ENCODE measurements at regions not wholly inside any gene's neighbourhood (a gene's known extent, or its start where the extent isn't known, plus 50 kb on each side); places are given as distances from the start of the nearest gene placed in this dataset.

DNA sequence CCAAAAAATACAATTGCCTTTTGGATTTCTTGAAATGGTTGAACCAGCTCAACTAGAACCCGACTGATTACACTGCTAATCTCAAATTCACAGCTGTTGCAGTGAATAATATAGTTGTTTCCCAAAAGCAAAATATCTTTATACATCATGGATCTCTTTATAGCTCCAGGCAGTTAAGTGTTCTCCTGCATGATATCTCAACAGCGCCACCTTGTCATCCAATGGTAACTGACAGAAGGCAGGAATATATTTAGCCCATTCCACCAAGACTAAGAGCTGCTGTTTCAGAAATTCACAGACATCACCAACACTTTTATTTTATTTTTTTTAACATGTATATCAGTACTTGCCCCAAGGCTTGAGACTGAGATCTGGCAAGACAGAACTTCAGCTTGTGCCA lies 1141.0 kb upstream of the PRR20A start:
- Histone ChIP-seq H2BK5ac (ENCODE audit: low read depth, low read length, poor library complexity) (no peak overlapping the region), H2BK120ac (ENCODE audit: insufficient read depth, low read length, poor library complexity) (no peak overlapping the region), H2AK5ac (ENCODE audit: low read length) (no peak overlapping the region), H3K18ac (ENCODE audit: low read length) (no peak overlapping the region), H3K27ac (ENCODE audit: low read depth, low read length) (no peak overlapping the region), H3K4me3 (ENCODE audit: low read depth, low read length) (no peak overlapping the region), H2AFZ (ENCODE audit: insufficient read depth, low read length, poor library complexity) (no peak overlapping the region), H3K9me3 (ENCODE audit: insufficient read depth, low read depth, low read length) (no peaks in the 10 kb centered on the region), H3K9ac (ENCODE audit: low read length) (no peak overlapping the region), H2BK12ac (ENCODE audit: low read length) (no peak overlapping the region), H3K36me3 (ENCODE audit: control insufficient read depth in 1 of 2, insufficient read depth in 2 of 2, low read length in 2 of 2) (no peaks in the 10 kb centered on the region), H3K79me1 (ENCODE audit: low read length) (no peaks in the 10 kb centered on the region), H4K8ac (ENCODE audit: low read depth, low read length) (no peak overlapping the region), H3K4me1 (ENCODE audit: control insufficient read depth in 1 of 2, insufficient read depth in 2 of 2, low read length in 2 of 2) (no peaks in the 10 kb centered on the region), H4K12ac (ENCODE audit: low read depth, low read length) (no peak overlapping the region), H3K23ac (ENCODE audit: low read length) (no peak overlapping the region), H3K4me2 (ENCODE audit: low read length) (no peak overlapping the region), H3K14ac (ENCODE audit: low read length) (no peak overlapping the region), H3K79me2 (ENCODE audit: control insufficient read depth, insufficient read depth, low read length, poor library complexity) (no peaks in the 10 kb centered on the region), H3K27me3 (ENCODE audit: insufficient read depth, low read length) (no peaks in the 10 kb centered on the region), H4K91ac (ENCODE audit: low read depth, low read length) (no peak overlapping the region), H3K4ac (ENCODE audit: low read depth, low read length) (no peak overlapping the region)
- WGBS (ENCODE audit: extremely low coverage, insufficient coverage, insufficient read length) = no CpG with 5 or more reads among the region's 2 CpGs
- DNase-seq = no peak

DNA sequence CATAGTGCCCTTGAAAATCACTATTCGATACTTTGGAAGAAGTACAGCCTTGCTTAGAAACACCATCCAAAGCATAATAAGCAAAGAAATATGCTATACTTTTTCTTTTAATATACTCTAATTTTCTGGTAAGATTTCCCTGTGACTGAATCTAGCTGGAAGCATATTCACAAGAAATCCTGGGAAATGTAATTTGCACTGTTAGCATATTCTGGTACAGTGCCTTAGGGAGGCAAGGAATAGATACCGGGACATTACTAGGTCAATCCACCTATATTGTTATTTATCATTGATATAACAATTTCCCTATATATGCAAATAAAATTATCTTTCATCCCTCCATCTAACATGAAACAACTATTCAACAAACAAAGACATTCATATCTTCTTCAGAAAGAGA lies 1131.3 kb upstream of the PRR20A start:
- Histone ChIP-seq H3K4me3 (ENCODE audit: low read depth, low read length) (no peak overlapping the region), H2AK5ac (ENCODE audit: low read length) (no peak overlapping the region), H3K4me2 (ENCODE audit: low read length) (no peak overlapping the region), H3K36me3 (ENCODE audit: control insufficient read depth in 1 of 2, insufficient read depth in 2 of 2, low read length in 2 of 2) (no peaks in the 10 kb centered on the region), H4K8ac (ENCODE audit: low read depth, low read length) (no peak overlapping the region), H3K4ac (ENCODE audit: low read depth, low read length) (no peak overlapping the region), H3K27me3 (ENCODE audit: insufficient read depth, low read length) (no peaks in the 10 kb centered on the region), H2AFZ (ENCODE audit: insufficient read depth, low read length, poor library complexity) (no peak overlapping the region), H3K27ac (ENCODE audit: low read depth, low read length) (no peak overlapping the region), H4K91ac (ENCODE audit: low read depth, low read length) (no peak overlapping the region), H3K9me3 (ENCODE audit: insufficient read depth, low read depth, low read length) (no peaks in the 10 kb centered on the region), H2BK120ac (ENCODE audit: insufficient read depth, low read length, poor library complexity) (no peak overlapping the region), H2BK12ac (ENCODE audit: low read length) (no peak overlapping the region), H3K18ac (ENCODE audit: low read length) (no peak overlapping the region), H2BK5ac (ENCODE audit: low read depth, low read length, poor library complexity) (no peak overlapping the region), H3K4me1 (ENCODE audit: control insufficient read depth in 1 of 2, insufficient read depth in 2 of 2, low read length in 2 of 2) (no peaks in the 10 kb centered on the region), H3K23ac (ENCODE audit: low read length) (no peak overlapping the region), H3K79me2 (ENCODE audit: control insufficient read depth, insufficient read depth, low read length, poor library complexity) (no peaks in the 10 kb centered on the region), H4K12ac (ENCODE audit: low read depth, low read length) (no peak overlapping the region), H3K14ac (ENCODE audit: low read length) (no peak overlapping the region), H3K79me1 (ENCODE audit: low read length) (no peaks in the 10 kb centered on the region), H3K9ac (ENCODE audit: low read length) (no peak overlapping the region)
- no CpG with 5 or more reads among the region's 2 CpGs for WGBS (ENCODE audit: extremely low coverage, insufficient coverage, insufficient read length)
- DNase-seq = no peak

DNA sequence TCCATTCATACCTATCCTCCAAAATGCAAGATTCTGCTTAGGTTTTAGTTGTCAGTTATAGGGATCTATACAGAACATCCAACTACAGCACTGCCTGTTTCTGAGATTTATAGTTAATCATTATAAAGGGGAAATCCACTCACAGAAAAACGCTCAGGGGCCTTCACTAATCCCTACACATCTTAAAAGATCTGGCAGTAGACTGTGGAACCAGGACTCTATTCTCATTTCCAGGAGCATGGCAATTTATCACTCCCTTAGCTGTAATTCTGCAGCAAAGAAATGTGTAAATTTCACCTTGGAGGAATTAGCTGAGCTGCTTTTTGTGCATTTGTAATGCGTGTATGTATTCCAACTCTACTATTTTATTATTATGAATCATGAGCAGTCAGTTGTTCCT lies 1128.1 kb upstream of the PRR20A start:
- WGBS (ENCODE audit: extremely low coverage, insufficient coverage, insufficient read length) = no CpG with 5 or more reads among the region's 2 CpGs
- Histone ChIP-seq H3K27ac (ENCODE audit: low read depth, low read length) (no peak overlapping the region), H4K12ac (ENCODE audit: low read depth, low read length) (no peak overlapping the region), H2BK120ac (ENCODE audit: insufficient read depth, low read length, poor library complexity) (no peak overlapping the region), H4K91ac (ENCODE audit: low read depth, low read length) (no peak overlapping the region), H3K18ac (ENCODE audit: low read length) (no peak overlapping the region), H2BK5ac (ENCODE audit: low read depth, low read length, poor library complexity) (no peak overlapping the region), H2AK5ac (ENCODE audit: low read length) (no peak overlapping the region), H3K9ac (ENCODE audit: low read length) (no peak overlapping the region), H3K79me2 (ENCODE audit: control insufficient read depth, insufficient read depth, low read length, poor library complexity) (no peaks in the 10 kb centered on the region), H3K4me2 (ENCODE audit: low read length) (no peak overlapping the region), H3K79me1 (ENCODE audit: low read length) (no peaks in the 10 kb centered on the region), H3K23ac (ENCODE audit: low read length) (no peak overlapping the region), H3K14ac (ENCODE audit: low read length) (no peak overlapping the region), H3K4me1 (ENCODE audit: control insufficient read depth in 1 of 2, insufficient read depth in 2 of 2, low read length in 2 of 2) (no peaks in the 10 kb centered on the region), H4K8ac (ENCODE audit: low read depth, low read length) (no peak overlapping the region), H3K4me3 (ENCODE audit: low read depth, low read length) (no peak overlapping the region), H3K9me3 (ENCODE audit: insufficient read depth, low read depth, low read length) (no peaks in the 10 kb centered on the region), H2AFZ (ENCODE audit: insufficient read depth, low read length, poor library complexity) (no peak overlapping the region), H3K36me3 (ENCODE audit: control insufficient read depth in 1 of 2, insufficient read depth in 2 of 2, low read length in 2 of 2) (no peaks in the 10 kb centered on the region), H2BK12ac (ENCODE audit: low read length) (no peak overlapping the region), H3K27me3 (ENCODE audit: insufficient read depth, low read length) (no peaks in the 10 kb centered on the region), H3K4ac (ENCODE audit: low read depth, low read length) (no peak overlapping the region)
- no peak for DNase-seq

DNA sequence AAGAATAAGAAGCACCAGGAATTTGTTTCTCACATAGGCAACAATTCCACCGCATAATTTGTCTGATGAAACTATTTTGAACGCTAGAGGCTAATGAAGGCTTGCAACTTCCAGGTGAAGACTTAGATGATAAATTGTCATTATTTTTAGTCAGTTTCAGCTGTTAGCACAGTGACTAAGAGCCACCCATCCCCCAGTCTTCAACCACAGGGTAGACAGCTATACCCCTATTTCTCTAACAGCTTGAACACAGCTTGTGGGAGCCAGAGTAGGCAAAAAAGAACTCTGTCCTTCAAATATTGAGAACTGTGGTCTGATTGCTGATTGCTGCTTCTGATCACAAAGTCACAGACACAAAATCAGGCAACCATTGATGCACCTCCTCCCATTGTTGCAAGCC lies 1124.8 kb upstream of the PRR20A start:
- H3K9ac ChIP-seq (ENCODE audit: low read length) = no peak overlapping the region
- H3K27me3 ChIP-seq (ENCODE audit: insufficient read depth, low read length) = no peaks in the 10 kb centered on the region
- no peak overlapping the region for H3K27ac ChIP-seq (ENCODE audit: low read depth, low read length)
- no peak overlapping the region for H2AFZ ChIP-seq (ENCODE audit: insufficient read depth, low read length, poor library complexity)
- H3K4me2 ChIP-seq (ENCODE audit: low read length) = no peak overlapping the region
- no peak overlapping the region for H2BK12ac ChIP-seq (ENCODE audit: low read length)
- H2BK5ac ChIP-seq (ENCODE audit: low read depth, low read length, poor library complexity) = no peak overlapping the region
- H3K23ac ChIP-seq (ENCODE audit: low read length) = no peak overlapping the region
- no CpG with 5 or more reads among the region's 2 CpGs for WGBS (ENCODE audit: extremely low coverage, insufficient coverage, insufficient read length)
- no peak for DNase-seq
- H3K14ac ChIP-seq (ENCODE audit: low read length) = no peak overlapping the region
- no peak overlapping the region for H4K12ac ChIP-seq (ENCODE audit: low read depth, low read length)
- H3K36me3 ChIP-seq (ENCODE audit: control insufficient read depth in 1 of 2, insufficient read depth in 2 of 2, low read length in 2 of 2) = no peaks in the 10 kb centered on the region
- no peak overlapping the region for H2AK5ac ChIP-seq (ENCODE audit: low read length)
- H3K79me1 ChIP-seq (ENCODE audit: low read length) = no peaks in the 10 kb centered on the region
- no peaks in the 10 kb centered on the region for H3K9me3 ChIP-seq (ENCODE audit: insufficient read depth, low read depth, low read length)
- no peak overlapping the region for H3K18ac ChIP-seq (ENCODE audit: low read length)
- H3K79me2 ChIP-seq (ENCODE audit: control insufficient read depth, insufficient read depth, low read length, poor library complexity) = no peaks in the 10 kb centered on the region
- no peak overlapping the region for H3K4me3 ChIP-seq (ENCODE audit: low read depth, low read length)
- no peaks in the 10 kb centered on the region for H3K4me1 ChIP-seq (ENCODE audit: control insufficient read depth in 1 of 2, insufficient read depth in 2 of 2, low read length in 2 of 2)
- H3K4ac ChIP-seq (ENCODE audit: low read depth, low read length) = no peak overlapping the region
- no peak overlapping the region for H4K8ac ChIP-seq (ENCODE audit: low read depth, low read length)
- H4K91ac ChIP-seq (ENCODE audit: low read depth, low read length) = no peak overlapping the region
- H2BK120ac ChIP-seq (ENCODE audit: insufficient read depth, low read length, poor library complexity) = no peak overlapping the region
